Type B pancreatic cell (in vitro differentiated cells): ENCODE measurements at regions not wholly inside any gene's neighbourhood (a gene's known extent, or its start where the extent isn't known, plus 50 kb on each side); places are given as distances from the start of the nearest gene placed in this dataset.

Experiments
- DNase-seq: peaks from one replicate; pipeline ENCODE4 v3.0.0; 2021; ENCODE audit warnings: mixed read lengths; ENCODE audit not compliant: unreplicated experiment; ENCODE audit errors: extremely low spot score
- H3K27ac Mint-ChIP-seq: 2 replicates; pipeline ENCODE4 v1.8.0; 2021; ENCODE audit warnings: mild to moderate bottlenecking, mixed read lengths
- H3K27me3 Mint-ChIP-seq: 2 replicates; pipeline ENCODE4 v1.8.0; 2021; ENCODE audit warnings: mixed read lengths
- H3K36me3 Mint-ChIP-seq: 2 replicates; pipeline ENCODE4 v1.8.0; 2021; ENCODE audit warnings: mixed read lengths
- H3K4me1 Mint-ChIP-seq: one replicate; pipeline ENCODE4 v1.8.0; 2021; ENCODE audit warnings: mixed read lengths; ENCODE audit not compliant: unreplicated experiment
- H3K4me3 Mint-ChIP-seq: 2 replicates; pipeline ENCODE4 v1.8.0; 2021; ENCODE audit warnings: mild to moderate bottlenecking, mixed read lengths
- H3K9me3 Mint-ChIP-seq: 2 replicates; pipeline ENCODE4 v1.8.0; 2021; ENCODE audit warnings: mixed read lengths
- TF ChIP-seq, protein P1 (sequence below): fragments of 200-600 bp; sonication (generic); conservative IDR thresholded peaks from 2 replicates; pipeline ENCODE4 v1.5.0; 2021; ENCODE audit warnings: antibody characterized with exemption, mild to moderate bottlenecking

DNA sequence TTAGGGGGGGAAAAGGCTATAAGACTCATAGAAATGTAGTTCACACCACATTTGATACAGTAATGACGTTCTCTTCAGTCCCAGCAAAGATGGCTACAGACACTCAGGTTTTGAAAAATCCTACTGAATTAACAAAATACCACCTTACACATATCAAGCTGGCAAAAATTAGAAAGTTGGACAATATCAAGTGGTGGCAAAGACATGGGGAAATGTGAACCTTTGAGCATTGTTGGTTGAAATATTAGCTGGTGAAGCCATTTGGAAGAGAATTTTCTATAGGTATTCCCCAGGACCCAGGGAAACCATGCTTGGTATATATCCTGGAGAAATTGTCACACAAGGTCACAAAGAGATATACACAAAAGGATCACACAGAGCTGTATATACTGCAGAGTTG lies 163.0 kb downstream of the ADSS2 start:
- Mint-ChIP-seq H3K27ac (no peak overlapping the region), H3K9me3 (peaks cover 11% of the 10 kb centered on the region), H3K4me3 (no peak overlapping the region), H3K36me3 (no peaks in the 10 kb centered on the region), H3K27me3 (peaks cover 4% of the 10 kb centered on the region), H3K4me1 (no peaks in the 10 kb centered on the region)
- no peak for DNase-seq
- TF ChIP-seq, protein P1, sequence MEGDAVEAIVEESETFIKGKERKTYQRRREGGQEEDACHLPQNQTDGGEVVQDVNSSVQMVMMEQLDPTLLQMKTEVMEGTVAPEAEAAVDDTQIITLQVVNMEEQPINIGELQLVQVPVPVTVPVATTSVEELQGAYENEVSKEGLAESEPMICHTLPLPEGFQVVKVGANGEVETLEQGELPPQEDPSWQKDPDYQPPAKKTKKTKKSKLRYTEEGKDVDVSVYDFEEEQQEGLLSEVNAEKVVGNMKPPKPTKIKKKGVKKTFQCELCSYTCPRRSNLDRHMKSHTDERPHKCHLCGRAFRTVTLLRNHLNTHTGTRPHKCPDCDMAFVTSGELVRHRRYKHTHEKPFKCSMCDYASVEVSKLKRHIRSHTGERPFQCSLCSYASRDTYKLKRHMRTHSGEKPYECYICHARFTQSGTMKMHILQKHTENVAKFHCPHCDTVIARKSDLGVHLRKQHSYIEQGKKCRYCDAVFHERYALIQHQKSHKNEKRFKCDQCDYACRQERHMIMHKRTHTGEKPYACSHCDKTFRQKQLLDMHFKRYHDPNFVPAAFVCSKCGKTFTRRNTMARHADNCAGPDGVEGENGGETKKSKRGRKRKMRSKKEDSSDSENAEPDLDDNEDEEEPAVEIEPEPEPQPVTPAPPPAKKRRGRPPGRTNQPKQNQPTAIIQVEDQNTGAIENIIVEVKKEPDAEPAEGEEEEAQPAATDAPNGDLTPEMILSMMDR, result no peak

DNA sequence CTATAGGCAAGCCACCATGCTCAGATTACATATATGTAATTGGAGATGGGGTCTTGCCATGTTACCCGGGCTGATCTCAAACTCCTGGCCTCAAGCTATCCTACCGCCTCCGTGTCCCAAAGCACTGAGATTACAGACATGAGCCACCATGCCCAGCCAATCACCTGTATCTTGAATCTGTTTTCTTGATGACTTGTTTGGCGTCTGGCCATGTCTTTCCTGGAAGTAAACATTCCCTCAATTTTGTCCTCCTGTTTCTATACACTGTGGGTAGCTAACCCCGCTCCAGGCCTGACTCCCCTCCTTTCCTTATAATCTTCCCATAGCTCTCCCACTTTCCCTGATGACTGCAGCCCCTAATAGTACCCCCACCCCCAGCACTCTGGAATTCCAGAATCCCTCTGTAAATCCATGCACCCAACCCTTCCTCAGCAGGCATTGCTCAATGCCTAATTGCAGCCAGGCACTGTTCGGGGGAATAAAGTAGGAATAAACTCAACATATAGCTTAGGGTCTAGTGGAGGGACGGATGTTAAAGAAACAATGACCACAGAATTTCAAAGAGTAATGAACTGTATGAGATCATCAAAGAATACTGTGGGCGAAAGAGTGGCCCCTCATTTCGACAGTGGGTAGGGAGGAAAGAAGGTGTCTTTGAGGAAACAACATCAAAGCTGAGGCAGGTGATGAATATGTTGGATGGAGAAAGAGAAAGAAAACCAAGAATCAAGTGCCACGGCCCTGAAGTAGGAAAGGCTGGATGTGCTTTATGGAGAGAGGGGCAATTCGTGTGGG lies 161.5 kb downstream of the ADSS2 start:
- TF ChIP-seq, protein P1, result no peak
- Mint-ChIP-seq H3K36me3 (no peaks in the 10 kb centered on the region), H3K27ac (no peak overlapping the region), H3K9me3 (peaks cover 11% of the 10 kb centered on the region), H3K4me3 (no peak overlapping the region), H3K4me1 (peaks cover 4% of the 10 kb centered on the region), H3K27me3 (peaks cover 4% of the 10 kb centered on the region)
- no peak for DNase-seq

DNA sequence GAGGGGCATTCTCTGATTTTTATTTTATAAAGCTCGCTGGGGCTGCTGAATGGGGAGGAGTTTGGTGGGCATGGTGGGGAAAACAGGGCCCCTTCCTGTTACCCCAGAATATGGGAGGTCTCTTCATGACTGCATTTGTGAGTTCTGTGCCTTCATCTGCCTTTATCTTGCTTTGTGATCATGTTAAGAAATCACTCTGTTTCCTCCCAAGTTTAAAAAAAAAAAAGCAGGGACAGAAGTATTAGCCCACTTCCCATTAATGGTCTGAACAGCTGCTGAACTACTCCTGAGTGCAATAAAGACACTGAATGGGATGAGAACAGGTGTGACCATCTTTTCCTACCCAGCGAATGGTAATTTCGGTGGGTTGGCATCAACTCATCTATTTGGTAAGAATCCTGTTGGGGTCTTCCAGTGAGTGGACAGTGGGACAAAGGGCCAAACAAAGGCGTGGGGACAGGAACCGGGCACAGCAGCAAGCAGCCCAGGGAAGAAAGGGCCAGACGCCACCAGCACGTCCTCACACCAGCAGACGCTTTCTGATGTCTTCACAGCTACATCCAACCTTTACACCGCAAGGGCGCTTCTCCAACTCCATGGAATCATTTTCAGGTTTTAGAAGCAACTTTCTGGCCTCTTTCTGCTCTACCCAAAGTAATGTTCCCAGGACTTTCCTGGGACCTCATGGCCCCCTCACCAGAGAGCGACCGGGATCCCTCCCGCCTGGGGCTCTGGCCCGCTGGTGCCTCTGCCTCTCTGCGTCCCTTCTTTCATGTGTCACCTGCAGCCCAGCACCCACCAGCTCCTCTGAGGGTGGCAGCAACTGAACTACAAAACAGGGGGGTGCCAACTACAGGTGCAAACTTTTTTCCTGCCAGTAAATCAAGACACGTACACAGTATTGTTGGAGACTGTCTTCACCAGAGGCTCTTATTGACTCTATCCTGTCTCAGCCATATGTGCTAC lies 160.2 kb downstream of the ADSS2 start:
- H3K4me1 Mint-ChIP-seq, result peaks cover 4% of the 10 kb centered on the region
- H3K36me3 Mint-ChIP-seq, result no peaks in the 10 kb centered on the region
- H3K27ac Mint-ChIP-seq, result no peak overlapping the region
- H3K4me3 Mint-ChIP-seq, result no peak overlapping the region
- H3K27me3 Mint-ChIP-seq, result peaks cover 4% of the 10 kb centered on the region
- DNase-seq, result no peak
- peaks cover 11% of the 10 kb centered on the region for H3K9me3 Mint-ChIP-seq
- TF ChIP-seq, protein P1, result no peak

DNA sequence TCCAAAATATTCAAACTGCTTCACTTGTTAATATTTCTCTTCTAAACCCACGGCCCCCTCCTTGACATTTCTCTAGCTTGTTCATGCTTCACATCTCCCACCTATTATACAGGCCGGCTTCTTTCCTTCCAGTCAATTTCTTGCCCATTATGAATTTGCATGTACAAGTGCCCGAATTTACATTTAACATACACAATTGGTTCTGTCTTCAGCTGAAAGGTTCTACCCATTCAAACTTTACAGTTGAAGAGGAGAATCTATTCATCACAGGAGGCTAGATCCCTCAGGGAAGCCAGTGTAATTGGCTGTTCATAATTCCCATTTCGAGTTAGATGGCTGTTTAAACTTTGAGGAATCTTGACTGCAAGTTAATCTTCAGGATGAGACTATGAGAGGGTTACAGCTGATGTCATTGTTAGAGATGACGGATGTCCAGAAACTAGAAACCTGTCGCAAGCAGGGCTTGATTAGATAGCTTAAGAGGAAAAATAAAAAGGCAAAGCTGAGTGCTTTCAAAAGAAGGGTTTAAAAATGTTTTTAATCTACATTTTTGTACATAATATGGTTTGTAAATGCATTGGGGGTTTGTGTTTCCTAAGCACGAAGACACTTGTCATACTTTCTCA lies 157.0 kb downstream of the ADSS2 start:
- peaks cover 9% of the 10 kb centered on the region for H3K27me3 Mint-ChIP-seq
- no peak overlapping the region for H3K4me3 Mint-ChIP-seq
- peaks cover 10% of the 10 kb centered on the region for H3K4me1 Mint-ChIP-seq
- no peak overlapping the region for H3K27ac Mint-ChIP-seq
- DNase-seq, result no peak
- H3K36me3 Mint-ChIP-seq, result no peaks in the 10 kb centered on the region
- TF ChIP-seq, protein P1, result no peak
- H3K9me3 Mint-ChIP-seq, result peaks cover 10% of the 10 kb centered on the region

DNA sequence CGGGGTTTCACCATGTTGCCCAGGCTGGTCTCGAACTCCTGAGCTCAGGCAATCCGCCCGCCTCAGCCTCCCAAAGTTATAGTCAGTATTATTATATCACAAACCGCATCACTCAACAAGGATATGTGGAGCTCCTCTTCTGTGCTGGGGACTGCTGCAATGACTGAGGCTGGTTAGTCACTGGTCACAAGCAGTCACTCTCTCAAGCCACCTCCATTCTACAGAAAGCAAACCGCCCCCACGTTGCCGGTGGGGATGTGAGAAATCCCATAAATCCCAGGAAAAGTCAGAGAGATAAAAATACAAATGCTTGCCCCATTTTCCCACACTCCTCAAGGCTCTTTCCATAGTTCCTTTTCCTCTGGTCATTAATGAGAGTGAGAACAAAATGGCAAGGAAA lies 155.7 kb downstream of the ADSS2 start:
- DNase-seq, result no peak
- Mint-ChIP-seq H3K4me3 (no peak overlapping the region), H3K27me3 (peaks cover 5% of the 10 kb centered on the region), H3K36me3 (no peaks in the 10 kb centered on the region), H3K4me1 (peaks cover 10% of the 10 kb centered on the region), H3K9me3 (peaks cover 5% of the 10 kb centered on the region), H3K27ac (no peak overlapping the region)
- TF ChIP-seq, protein P1, result no peak
